Stimulated activated naive CD8-positive, alpha-beta T cell treated with anti-CD3 and anti-CD28 coated beads, Interleukin-15, Interleukin-2, amounts not matched to agents 100 U/mL and 50 U/mL, for 24 hours (primary cell): ENCODE measurements at regions not wholly inside any gene's neighbourhood (a gene's known extent, or its start where the extent isn't known, plus 50 kb on each side); places are given as distances from the start of the nearest gene placed in this dataset.

Experiments used
- ATAC-seq: fragments of 150-1000 bp; cut with Tn5 transposase; one replicate; pipeline ENCODE4 v1.10.0; 2021
- DNase-seq: peaks from one replicate; pipeline ENCODE4 v3.0.0; 2021

DNA sequence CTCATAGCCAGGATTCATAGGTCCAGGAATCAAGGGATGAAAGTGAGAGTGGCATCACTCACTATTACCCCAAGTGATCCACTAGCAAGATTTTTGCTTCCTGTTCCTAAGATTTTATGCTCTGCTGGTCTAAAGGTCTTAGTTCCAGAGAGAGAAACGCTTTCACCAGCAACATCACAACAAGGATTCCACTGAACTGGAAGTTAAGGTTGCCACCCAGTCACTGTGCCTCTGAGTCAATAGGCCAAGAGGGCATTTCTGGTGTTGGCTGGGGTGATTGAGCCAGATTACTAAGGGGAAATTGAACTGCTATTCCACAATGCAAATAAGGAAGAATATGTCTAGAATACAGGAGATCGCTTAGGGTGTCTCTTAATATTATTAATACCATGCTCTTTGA is 142.5 kb upstream of the ARID2 start:
- ATAC-seq (no peak), DNase-seq (no peak)

DNA sequence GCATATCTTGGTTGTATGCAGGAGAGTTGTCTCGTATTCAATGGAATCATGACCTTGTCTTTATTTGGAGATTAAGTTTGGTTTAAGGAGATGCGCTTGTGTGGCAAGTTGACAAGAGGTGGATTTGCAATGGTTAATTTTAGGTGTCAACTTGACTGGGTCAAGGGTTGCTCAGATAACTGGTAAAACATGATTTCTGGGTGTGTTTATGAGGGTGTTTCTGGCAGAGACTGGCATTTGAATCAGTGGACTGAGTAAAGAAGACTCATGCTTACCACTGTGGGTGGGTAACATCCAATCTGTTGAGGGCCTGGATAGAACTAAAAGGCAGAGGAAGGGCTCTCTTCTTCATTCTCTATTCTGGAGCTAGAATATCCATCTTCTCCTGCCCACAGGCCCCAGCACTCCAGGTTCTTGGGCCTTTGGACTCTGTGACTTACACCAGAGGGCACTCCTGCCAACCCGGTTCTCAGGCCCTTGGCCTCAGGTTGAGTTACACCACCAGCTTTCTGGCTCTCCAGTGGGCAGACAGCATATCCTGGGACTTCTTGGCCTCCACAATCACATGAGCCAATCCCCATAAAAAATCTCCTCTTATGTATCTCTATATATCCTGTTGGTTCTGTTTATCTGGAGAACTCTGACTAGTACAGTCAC is 141.5 kb upstream of the ARID2 start:
- DNase-seq = no peak
- no peak for ATAC-seq

DNA sequence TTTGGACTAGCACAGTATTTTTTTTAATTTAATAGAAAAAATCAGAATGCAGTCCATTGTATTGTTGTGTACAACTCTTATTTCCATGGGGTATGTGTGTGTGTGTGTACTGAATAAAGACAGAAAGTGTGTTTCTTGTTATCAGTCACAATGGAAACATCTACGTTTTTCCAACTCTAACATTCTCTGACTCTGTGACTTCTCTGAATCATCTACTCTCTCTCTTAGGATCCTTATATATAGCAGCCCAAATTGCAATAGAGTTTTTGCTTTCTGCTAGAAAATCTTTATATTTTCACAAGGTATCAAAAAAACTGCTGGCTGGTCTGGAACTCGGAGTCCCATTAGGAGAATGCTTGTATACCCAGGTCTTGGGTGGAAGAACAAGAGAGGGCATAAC is 138.9 kb upstream of the ARID2 start:
- DNase-seq (no peak), ATAC-seq (peak; percentile 69)

- DNase-seq = no peak
- no peak for ATAC-seq
Observed at GRCh38 chr12:45591635-45592034, 137.9 kb upstream of the ARID2 start.

- DNase-seq (no peak), ATAC-seq (no peak)
Observed at GRCh38 chr12:45596366-45596765, 133.1 kb upstream of the ARID2 start.

- DNase-seq (no peak), ATAC-seq (no peak)
Observed at GRCh38 chr12:45598336-45598735, 131.2 kb upstream of the ARID2 start.

DNA sequence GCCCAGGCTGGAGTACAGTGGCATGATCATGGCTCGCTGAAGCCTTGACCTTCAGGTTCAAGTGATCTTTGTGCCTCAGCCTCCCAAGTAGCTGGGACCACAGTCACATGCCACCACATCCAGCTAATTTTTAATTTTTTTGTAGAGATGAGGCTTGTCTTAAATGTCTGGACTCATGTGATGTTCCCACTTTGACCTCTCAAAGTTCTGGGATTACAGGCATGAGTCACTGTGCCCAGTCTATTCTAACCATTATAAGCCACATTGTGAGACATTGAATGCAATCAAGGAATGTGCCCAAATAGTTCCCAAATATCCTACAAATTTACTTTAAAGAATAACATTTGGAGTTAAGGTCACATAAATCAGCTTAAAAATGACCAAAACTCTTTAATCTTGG is 130.7 kb upstream of the ARID2 start:
- DNase-seq (no peak), ATAC-seq (no peak)

GRCh38 chr12:45599196-45599595 is 130.3 kb upstream of the ARID2 start:
- no peak for ATAC-seq
- no peak for DNase-seq

- ATAC-seq (no peak), DNase-seq (no peak)
Observed at GRCh38 chr12:45601390-45601789, 128.1 kb upstream of the ARID2 start.

DNA sequence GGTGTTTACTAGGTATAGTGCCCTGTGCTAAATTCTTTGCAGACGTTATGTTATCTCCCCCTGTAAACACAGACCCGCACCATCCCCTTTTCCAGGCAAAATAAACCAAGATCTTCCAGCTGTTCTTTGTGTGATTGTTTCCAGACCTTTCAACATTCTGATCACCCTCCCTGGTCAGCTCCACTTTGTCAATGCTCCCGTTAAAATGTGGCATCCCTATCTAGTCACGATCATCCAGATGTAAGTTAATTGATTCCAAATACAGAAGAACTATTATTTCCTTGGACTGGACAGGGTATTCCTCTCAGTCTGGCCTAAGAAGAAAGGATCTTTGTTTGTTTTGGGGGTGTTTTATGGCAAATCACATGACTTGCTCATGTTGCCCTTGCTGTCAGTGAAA is 127.6 kb upstream of the ARID2 start:
- ATAC-seq = no peak
- DNase-seq = no peak

DNA sequence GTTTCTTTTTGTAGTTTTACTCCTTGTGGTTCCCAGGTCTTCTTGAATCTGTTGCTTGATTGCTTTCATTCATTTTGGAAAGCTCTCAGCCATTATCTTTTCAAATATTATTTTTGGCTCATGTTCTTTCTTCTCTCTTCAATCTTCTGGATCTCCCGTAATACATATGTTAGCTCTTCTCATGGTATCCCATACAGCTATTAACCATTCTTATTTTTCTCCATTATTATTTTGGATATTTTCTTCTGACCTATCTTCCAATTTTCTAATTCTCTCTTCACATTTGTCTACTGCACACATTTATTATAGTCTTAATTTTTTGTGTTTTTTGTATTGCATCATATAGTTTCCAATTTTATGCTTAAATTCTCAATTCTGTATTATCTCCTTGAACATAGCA is 123.9 kb upstream of the ARID2 start:
- DNase-seq (no peak), ATAC-seq (no peak)

- ATAC-seq (no peak), DNase-seq (no peak)
Observed at GRCh38 chr12:45611061-45611460, 118.4 kb upstream of the ARID2 start.

DNA sequence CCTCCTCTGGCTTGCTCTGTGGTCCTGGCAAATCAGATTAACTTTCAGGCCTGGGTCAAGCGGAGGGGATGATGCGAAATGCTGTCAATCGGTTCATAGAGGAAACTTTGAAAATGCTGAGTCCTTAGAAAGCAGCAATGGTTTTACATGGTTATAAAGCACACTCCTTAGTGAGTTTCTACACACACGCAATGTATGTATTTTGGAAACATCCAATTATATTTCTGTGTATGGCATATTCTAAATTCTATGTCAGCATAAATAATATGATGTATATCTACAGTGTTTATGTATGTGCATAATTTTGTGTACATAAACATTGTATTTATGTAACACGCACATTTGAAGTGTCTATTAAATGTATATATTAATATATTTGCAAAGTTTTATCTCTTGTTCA is 118.0 kb upstream of the ARID2 start:
- no peak for DNase-seq
- no peak for ATAC-seq

DNA sequence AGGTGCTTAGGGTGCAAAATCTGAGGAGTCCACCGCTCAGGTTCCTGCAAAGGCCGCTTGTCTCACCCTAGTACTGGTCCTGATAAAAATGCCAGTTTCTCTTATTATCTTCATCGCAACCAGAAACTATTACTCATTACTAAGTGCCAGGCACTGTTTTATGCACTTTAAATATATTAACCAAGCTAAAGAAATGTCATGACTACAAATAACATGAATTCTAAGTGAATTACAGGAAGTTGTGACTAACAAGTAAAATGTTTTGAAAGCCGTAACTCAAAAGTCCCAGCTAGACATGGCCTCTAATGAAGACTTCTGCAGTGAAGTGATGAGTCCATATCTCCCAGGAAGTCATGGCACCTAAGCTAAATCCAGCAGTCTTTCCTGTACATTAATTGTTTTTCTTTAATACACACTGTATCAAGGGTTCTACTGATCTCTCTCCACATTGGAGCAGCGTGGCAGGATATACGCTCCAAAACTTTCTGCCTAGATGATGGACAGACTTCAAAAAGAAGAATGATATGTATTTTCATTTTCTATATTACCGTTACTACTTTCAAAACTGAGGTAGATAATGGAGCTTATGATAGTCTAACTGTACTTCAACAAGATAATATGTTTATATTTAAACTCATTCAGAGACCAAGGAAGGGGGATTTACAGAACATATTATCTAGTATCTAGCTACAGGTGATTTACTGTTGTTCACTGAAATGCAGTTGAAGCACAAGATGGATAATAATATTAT is 117.3 kb upstream of the ARID2 start:
- DNase-seq (no peak), ATAC-seq (peak; percentile 61)

DNA sequence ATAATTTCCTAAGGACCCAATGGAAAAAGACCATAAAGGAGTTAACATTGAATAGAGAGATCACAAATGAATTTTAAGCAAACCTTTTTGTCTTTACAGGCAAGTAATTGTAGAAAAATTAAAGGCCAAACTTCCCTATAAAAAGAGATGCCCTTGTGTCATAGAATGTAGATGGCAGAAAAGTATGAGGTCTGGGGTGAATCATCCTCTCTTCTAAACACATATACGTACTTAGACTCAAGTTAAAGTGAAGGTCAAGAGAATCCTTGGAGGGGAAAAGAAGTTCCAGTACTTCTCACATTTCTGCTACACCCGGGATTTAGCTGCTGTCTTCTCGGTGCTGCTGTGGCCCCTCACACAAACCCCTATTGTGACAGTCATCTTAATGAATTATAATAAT is 116.2 kb upstream of the ARID2 start:
- ATAC-seq = no peak
- DNase-seq = no peak

DNA sequence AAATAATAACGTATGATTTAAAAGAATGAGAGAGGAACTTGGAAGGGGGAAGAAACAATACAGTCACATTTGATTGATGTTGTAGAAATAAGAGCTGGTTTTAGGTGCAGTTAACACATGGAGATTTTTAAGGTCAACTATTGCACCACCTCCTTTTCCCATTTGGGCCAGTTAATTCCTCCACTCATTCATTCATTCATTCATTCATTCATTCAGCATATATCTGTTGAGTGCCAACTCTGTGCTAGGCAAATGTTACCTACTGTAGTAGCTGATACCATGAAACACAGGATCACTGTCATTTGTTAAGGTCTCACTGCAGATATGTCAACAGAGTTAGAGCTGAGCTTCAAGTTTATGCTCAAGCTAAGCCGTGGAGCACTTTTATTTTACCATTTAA is 115.7 kb upstream of the ARID2 start:
- DNase-seq (no peak), ATAC-seq (no peak)

GRCh38 chr12:45615268-45615667 is 114.2 kb upstream of the ARID2 start:
- ATAC-seq (no peak), DNase-seq (no peak)

DNA sequence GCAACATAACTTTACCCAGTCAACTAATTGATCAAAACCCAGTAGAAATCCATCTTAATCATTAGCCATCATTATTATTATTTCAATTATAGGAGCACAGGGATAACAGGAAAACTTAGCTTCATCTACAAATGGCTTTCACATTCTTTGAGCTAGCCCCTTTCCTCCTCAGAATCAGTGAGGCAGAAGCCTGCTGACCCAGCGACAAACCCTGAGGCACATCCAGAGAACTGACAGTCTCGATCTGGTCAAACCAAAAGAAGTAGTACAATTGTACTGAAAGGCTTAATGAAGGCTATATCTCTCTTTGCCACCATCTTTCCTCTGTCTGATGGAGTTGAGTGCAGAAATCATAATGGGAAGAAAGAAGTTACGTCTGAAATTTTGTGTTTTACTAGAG is 109.8 kb upstream of the ARID2 start:
- DNase-seq = no peak

DNA sequence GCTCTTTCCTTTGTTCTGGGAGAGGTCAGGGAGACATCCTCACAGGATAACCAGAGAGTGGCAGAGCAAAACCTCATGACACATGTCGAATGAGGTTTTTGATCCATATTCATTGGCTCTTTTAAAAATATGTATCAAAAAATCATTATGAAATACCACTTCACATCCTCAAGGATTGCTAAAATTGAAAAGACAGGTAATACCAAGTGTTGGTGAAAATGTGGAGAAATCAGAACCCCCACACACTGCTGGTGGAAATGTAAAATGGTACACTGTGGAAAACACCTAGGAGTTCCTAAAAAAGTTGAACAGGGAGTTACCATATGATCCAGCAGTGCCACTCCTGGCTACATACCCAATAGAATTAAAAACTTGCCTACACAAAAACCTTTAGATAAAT is 107.8 kb upstream of the ARID2 start:
- DNase-seq = no peak

More for the DNA sequence above, 109.8 kb upstream of the ARID2 start:
- ATAC-seq = no peak

GRCh38 chr12:45622210-45622937 is 107.1 kb upstream of the ARID2 start:
- DNase-seq (no peak), ATAC-seq (no peak)

More for the DNA sequence above, 107.8 kb upstream of the ARID2 start:
- ATAC-seq = no peak

GRCh38 chr12:45623221-45623620 is 106.3 kb upstream of the ARID2 start:
- no peak for DNase-seq
- ATAC-seq = no peak

DNA sequence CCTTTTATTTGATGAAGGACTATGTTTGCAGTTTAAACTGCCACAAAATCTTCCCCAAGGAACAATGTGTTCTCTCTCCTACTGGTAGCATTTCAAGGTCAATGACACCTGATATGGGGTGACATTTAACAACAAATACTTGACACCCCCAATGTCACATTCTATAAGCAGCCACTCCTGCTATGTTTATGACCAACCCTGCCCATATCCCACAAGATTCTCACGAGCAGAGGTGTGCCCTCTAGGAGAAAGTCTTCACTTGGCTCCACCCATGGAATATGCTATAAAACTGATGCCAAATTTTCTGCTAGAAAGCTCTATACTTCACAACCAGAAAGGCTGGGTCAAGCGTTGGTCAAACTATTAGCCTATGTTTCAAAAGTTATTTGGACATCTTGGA is 105.6 kb upstream of the ARID2 start:
- no peak for ATAC-seq
- no peak for DNase-seq

DNA sequence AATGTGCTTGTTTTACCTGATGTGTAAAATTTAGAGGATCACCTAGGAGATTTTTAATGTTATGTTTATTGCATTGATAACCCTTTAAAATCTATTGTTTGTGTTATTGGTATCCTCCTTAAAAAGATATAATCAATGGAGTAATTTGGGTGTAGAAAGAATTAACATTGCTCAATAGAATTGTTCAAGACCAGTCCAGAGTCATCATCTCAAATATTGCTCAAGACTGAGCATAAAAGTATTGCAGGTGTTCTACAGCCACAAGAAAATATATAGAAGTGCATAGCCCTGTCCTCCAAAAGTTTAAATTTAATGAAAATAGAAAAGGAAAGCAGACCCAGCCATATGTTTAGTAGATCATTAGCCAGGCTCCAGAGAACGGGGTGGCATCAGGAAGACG is 102.5 kb upstream of the ARID2 start:
- DNase-seq = no peak
- no peak for ATAC-seq
